Keratinocyte (primary cell): ENCODE measurements at regions not wholly inside any gene's neighbourhood (a gene's known extent, or its start where the extent isn't known, plus 50 kb on each side); places are given as distances from the start of the nearest gene placed in this dataset.

Experiments
- DNase-seq: peaks from one replicate; pipeline ENCODE4 v3.0.0-alpha.2; 2011; ENCODE audit warnings: low read depth, missing footprints, low spot score
- FAIRE-seq: peaks from 2 replicates; lab custom pipeline; 2011; peaks lifted over from hg19 to GRCh38; lab: Jason Lieb, UNC
- H2AFZ ChIP-seq: 2 replicates; pipeline ENCODE4 v1.6.0; 2012; ENCODE audit warnings: low read length, control low read depth, inconsistent platforms; ENCODE audit not compliant: control insufficient read depth
- H3K27ac ChIP-seq: 2 replicates; pipeline ENCODE4 v1.5.1; 2011; ENCODE audit warnings: low read length; ENCODE audit not compliant: control insufficient read depth, insufficient read depth
- H3K27me3 ChIP-seq: 3 replicates; pipeline ENCODE4 v1.6.0; 2011; ENCODE audit warnings: low read length; ENCODE audit not compliant: control insufficient read depth, insufficient read depth; ENCODE audit errors: extremely low read depth
- H3K36me3 ChIP-seq, 2 experiments: 2 replicates in 1 of 2; 3 replicates in 1 of 2; pipeline ENCODE4 v1.5.1; 2011; ENCODE audit warnings: low read length in 2 of 2, mild to moderate bottlenecking in 1 of 2; ENCODE audit not compliant: control insufficient read depth in 2 of 2, insufficient read depth in 2 of 2; ENCODE audit errors: extremely low read depth in 1 of 2
- H3K4me1 ChIP-seq: 3 replicates; pipeline ENCODE4 v1.5.1; 2011; ENCODE audit warnings: low read length; ENCODE audit not compliant: control insufficient read depth, insufficient read depth; ENCODE audit errors: extremely low read depth
- H3K4me2 ChIP-seq: 3 replicates; pipeline ENCODE4 v1.6.0; 2011; ENCODE audit warnings: low read depth, low read length; ENCODE audit not compliant: control insufficient read depth, insufficient read depth; ENCODE audit errors: extremely low read depth
- H3K4me3 ChIP-seq, 3 experiments: fragments of 200-600 bp in 1 of 3; sonication (generic) in 1 of 3; 2 replicates in 2 of 3; 3 replicates in 1 of 3; pipeline ENCODE4 v1.5.1; 2011 to 2016; ENCODE audit warnings: low read length in 3 of 3, mild to moderate bottlenecking in 3 of 3, control low read depth in 2 of 3, inconsistent platforms in 1 of 3, low read depth in 1 of 3, mixed read lengths in 1 of 3, mixed run types in 1 of 3, moderate library complexity in 1 of 3; ENCODE audit not compliant: control insufficient read depth in 2 of 3, insufficient read depth in 2 of 3; ENCODE audit errors: extremely low read depth in 1 of 3
- H3K79me2 ChIP-seq: 2 replicates; pipeline ENCODE4 v1.6.0; 2012; ENCODE audit warnings: low read length; ENCODE audit not compliant: control insufficient read depth, insufficient read depth
- H3K9ac ChIP-seq: 3 replicates; pipeline ENCODE4 v1.6.0; 2011; ENCODE audit warnings: low read length; ENCODE audit not compliant: control insufficient read depth, insufficient read depth; ENCODE audit errors: extremely low read depth
- H3K9me1 ChIP-seq: 3 replicates; pipeline ENCODE4 v1.6.0; 2011; ENCODE audit warnings: low read length; ENCODE audit not compliant: control insufficient read depth, insufficient read depth; ENCODE audit errors: extremely low read depth
- H3K9me3 ChIP-seq: 2 replicates; pipeline ENCODE4 v1.5.1; 2012; ENCODE audit warnings: low read depth, low read length; ENCODE audit not compliant: control insufficient read depth
- H4K20me1 ChIP-seq: 3 replicates; pipeline ENCODE4 v1.6.0; 2011; ENCODE audit warnings: low read length; ENCODE audit not compliant: control insufficient read depth, insufficient read depth; ENCODE audit errors: extremely low read depth
- EZH2 ChIP-seq: IDR thresholded peaks from one replicate; pipeline ENCODE4 v1.6.1; 2012; ENCODE audit warnings: inconsistent platforms, mild to moderate bottlenecking, low read length, moderate library complexity
- dilution Hi-C: fragments of 300-500 bp; cut with MboI; formaldehyde crosslinking; loops from one replicate; pipeline ENCODE4 v1.7.0; 2020; ENCODE audit warnings: low sequenced_read_pairs; ENCODE audit not compliant: extremely low pct_ligation_motif_present
- TF ChIP-seq, protein P1 (sequence below), 3 experiments: IDR thresholded peaks in 1 of 3; conservative IDR thresholded peaks in 1 of 3; optimal IDR thresholded peaks in 1 of 3; 2 replicates in 2 of 3; 3 replicates in 1 of 3; pipeline versions ENCODE3 to v1.5.1; 2011; ENCODE audit warnings: low read length in 3 of 3, mild to moderate bottlenecking in 3 of 3, moderate library complexity in 2 of 3, control low read depth in 1 of 3, inconsistent platforms in 1 of 3; ENCODE audit not compliant: insufficient read depth in 2 of 3; ENCODE audit errors: extremely low read depth in 1 of 3

DNA sequence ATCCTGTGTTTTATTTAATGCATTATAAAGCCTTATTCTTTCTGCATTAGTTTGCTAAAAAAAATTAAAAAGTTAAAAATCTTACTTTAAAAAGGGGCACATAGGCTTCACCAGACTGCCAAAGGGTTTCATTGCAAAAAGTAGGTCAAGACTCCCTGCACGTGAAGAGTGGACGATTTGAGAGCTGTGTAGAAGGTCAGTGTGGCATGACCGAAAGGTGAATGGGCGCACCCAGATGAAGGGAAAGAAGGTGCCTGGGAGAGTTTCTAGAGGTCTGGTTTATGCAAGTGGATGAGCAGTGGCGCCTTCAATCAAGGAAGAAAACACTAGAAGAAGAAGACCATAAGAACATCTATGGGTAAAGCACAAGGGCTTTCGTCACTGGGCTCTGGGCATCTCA is 111.0 kb downstream of the SP3 start:
- dilution Hi-C loops, result no loop called here
- no peaks in the 10 kb centered on the region for H3K4me1 ChIP-seq
- DNase-seq (no peak), FAIRE-seq (no peak)
- H3K9ac ChIP-seq, result no peak overlapping the region
- no peaks in the 10 kb centered on the region for H3K9me1 ChIP-seq
- no peak overlapping the region for H3K4me3 ChIP-seq
- no peaks in the 10 kb centered on the region for H3K79me2 ChIP-seq
- no peaks in the 10 kb centered on the region for H4K20me1 ChIP-seq
- H3K27me3 ChIP-seq, result no peaks in the 10 kb centered on the region
- H3K9me3 ChIP-seq, result no peaks in the 10 kb centered on the region
- H3K36me3 ChIP-seq, result no peaks in the 10 kb centered on the region
- no peak for TF ChIP-seq EZH2
- TF ChIP-seq, protein P1, sequence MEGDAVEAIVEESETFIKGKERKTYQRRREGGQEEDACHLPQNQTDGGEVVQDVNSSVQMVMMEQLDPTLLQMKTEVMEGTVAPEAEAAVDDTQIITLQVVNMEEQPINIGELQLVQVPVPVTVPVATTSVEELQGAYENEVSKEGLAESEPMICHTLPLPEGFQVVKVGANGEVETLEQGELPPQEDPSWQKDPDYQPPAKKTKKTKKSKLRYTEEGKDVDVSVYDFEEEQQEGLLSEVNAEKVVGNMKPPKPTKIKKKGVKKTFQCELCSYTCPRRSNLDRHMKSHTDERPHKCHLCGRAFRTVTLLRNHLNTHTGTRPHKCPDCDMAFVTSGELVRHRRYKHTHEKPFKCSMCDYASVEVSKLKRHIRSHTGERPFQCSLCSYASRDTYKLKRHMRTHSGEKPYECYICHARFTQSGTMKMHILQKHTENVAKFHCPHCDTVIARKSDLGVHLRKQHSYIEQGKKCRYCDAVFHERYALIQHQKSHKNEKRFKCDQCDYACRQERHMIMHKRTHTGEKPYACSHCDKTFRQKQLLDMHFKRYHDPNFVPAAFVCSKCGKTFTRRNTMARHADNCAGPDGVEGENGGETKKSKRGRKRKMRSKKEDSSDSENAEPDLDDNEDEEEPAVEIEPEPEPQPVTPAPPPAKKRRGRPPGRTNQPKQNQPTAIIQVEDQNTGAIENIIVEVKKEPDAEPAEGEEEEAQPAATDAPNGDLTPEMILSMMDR (optimal IDR thresholded peaks at IDR 0.05 in 1 of 3, IDR thresholded peaks at IDR 0.05 in 1 of 3, conservative IDR thresholded peaks at IDR 0.05 in 1 of 3; ENCODE audit: extremely low read depth in 1 of 3, insufficient read depth in 2 of 3, low read length in 3 of 3), result no peak
- H3K27ac ChIP-seq, result no peak overlapping the region
- H3K4me2 ChIP-seq, result no peak overlapping the region
- H2AFZ ChIP-seq, result no peak overlapping the region

DNA sequence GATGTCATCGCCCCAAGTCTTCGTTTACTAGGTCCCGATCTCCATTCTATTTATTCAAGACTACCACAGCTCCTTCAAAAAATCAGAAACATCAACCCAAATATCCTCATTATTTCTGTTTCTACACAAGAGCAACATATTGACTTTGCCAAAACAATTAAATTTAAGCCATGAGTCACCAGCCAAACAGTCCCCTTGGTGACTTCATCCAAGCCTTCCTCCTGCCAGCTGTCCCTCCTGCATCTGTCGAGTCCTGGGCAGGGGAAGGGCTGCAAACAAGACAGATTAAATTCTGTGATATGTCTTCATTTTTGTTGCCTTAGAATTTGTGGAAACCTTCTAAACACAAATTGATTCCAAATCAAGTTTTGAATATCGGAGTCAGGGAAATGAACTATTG is 110.3 kb downstream of the SP3 start:
- DNase-seq (no peak), FAIRE-seq (peak; percentile 13)
- no peak overlapping the region for H3K27ac ChIP-seq
- no peak overlapping the region for H3K4me3 ChIP-seq
- no peak overlapping the region for H3K9ac ChIP-seq
- dilution Hi-C loops, result no loop called here
- H3K36me3 ChIP-seq, result no peaks in the 10 kb centered on the region
- H2AFZ ChIP-seq, result no peak overlapping the region
- H4K20me1 ChIP-seq, result no peaks in the 10 kb centered on the region
- H3K27me3 ChIP-seq, result no peaks in the 10 kb centered on the region
- no peaks in the 10 kb centered on the region for H3K79me2 ChIP-seq
- H3K4me2 ChIP-seq, result no peak overlapping the region
- TF ChIP-seq, protein P1 (optimal IDR thresholded peaks at IDR 0.05 in 1 of 3, IDR thresholded peaks at IDR 0.05 in 1 of 3, conservative IDR thresholded peaks at IDR 0.05 in 1 of 3; ENCODE audit: extremely low read depth in 1 of 3, insufficient read depth in 2 of 3, low read length in 3 of 3), result no peak
- TF ChIP-seq EZH2, result no peak
- no peaks in the 10 kb centered on the region for H3K4me1 ChIP-seq
- H3K9me1 ChIP-seq, result no peaks in the 10 kb centered on the region
- H3K9me3 ChIP-seq, result no peaks in the 10 kb centered on the region
